ENCODE measurements at regions not wholly inside any gene's neighbourhood (a gene's known extent, or its start where the extent isn't known, plus 50 kb on each side); places are given as distances from the start of the nearest gene placed in this dataset.

- Histone ChIP-seq H3K27me3 (no peaks in the 10 kb centered on the region), H3K4me1 (no peaks in the 10 kb centered on the region), H3K27ac (no peak overlapping the region), H3K9me3 (no peaks in the 10 kb centered on the region), H3K4me3 (no peak overlapping the region), H3K36me3 (no peaks in the 10 kb centered on the region)
- TF ChIP-seq CTCF (IDR thresholded peaks at IDR 0.05) = no peak
- no peak for DNase-seq
- intact Hi-C loops (cut with DNase I; ENCODE audit: low total_unique reads) = no loop called here
Measured at GRCh38 chr2:56613254-56613653, 429.5 kb downstream of the CCDC85A start.

GRCh38 chr2:56613920-56614319, 430.1 kb downstream of the CCDC85A start:
- Histone ChIP-seq H3K9me3 (no peaks in the 10 kb centered on the region), H3K4me3 (no peak overlapping the region), H3K4me1 (no peaks in the 10 kb centered on the region), H3K27ac (no peak overlapping the region), H3K27me3 (no peaks in the 10 kb centered on the region), H3K36me3 (no peaks in the 10 kb centered on the region)
- intact Hi-C loops (cut with DNase I; ENCODE audit: low total_unique reads) = no loop called here
- no peak for TF ChIP-seq CTCF (IDR thresholded peaks at IDR 0.05)
- DNase-seq = no peak

- no peak for TF ChIP-seq CTCF (IDR thresholded peaks at IDR 0.05)
- Histone ChIP-seq H3K9me3 (no peaks in the 10 kb centered on the region), H3K27ac (no peak overlapping the region), H3K4me3 (no peak overlapping the region), H3K36me3 (no peaks in the 10 kb centered on the region), H3K4me1 (no peaks in the 10 kb centered on the region), H3K27me3 (no peaks in the 10 kb centered on the region)
- intact Hi-C loops (cut with DNase I; ENCODE audit: low total_unique reads) = no loop called here
- no peak for DNase-seq
Measured at GRCh38 chr2:56615760-56616159, 432.0 kb downstream of the CCDC85A start.

GRCh38 chr2:56624181-56624580, 440.4 kb downstream of the CCDC85A start:
- intact Hi-C loops (cut with DNase I; ENCODE audit: low total_unique reads) = no loop called here
- Histone ChIP-seq H3K27me3 (no peaks in the 10 kb centered on the region), H3K4me1 (no peaks in the 10 kb centered on the region), H3K36me3 (no peaks in the 10 kb centered on the region), H3K27ac (no peak overlapping the region), H3K4me3 (no peak overlapping the region), H3K9me3 (no peaks in the 10 kb centered on the region)
- no peak for TF ChIP-seq CTCF (IDR thresholded peaks at IDR 0.05)
- DNase-seq = no peak

GRCh38 chr2:56626927-56627326, 443.1 kb downstream of the CCDC85A start:
- no peak for DNase-seq
- intact Hi-C loops (cut with DNase I; ENCODE audit: low total_unique reads) = no loop called here
- Histone ChIP-seq H3K36me3 (no peaks in the 10 kb centered on the region), H3K27ac (no peak overlapping the region), H3K4me1 (no peaks in the 10 kb centered on the region), H3K4me3 (no peak overlapping the region), H3K9me3 (no peaks in the 10 kb centered on the region), H3K27me3 (no peaks in the 10 kb centered on the region)
- no peak for TF ChIP-seq CTCF (IDR thresholded peaks at IDR 0.05)

GRCh38 chr2:56630286-56630685, 446.5 kb downstream of the CCDC85A start:
- intact Hi-C loops (cut with DNase I; ENCODE audit: low total_unique reads) = no loop called here
- DNase-seq = no peak
- H3K27ac ChIP-seq = no peak overlapping the region
- H3K9me3 ChIP-seq = no peaks in the 10 kb centered on the region
- H3K36me3 ChIP-seq = no peaks in the 10 kb centered on the region
- no peak for TF ChIP-seq CTCF (IDR thresholded peaks at IDR 0.05)
- H3K4me3 ChIP-seq = no peak overlapping the region
- no peaks in the 10 kb centered on the region for H3K27me3 ChIP-seq
- H3K4me1 ChIP-seq = no peaks in the 10 kb centered on the region

Measured in tibial artery (tissue), 4 donors.